GM03348 (cell line): ENCODE measurements at regions not wholly inside any gene's neighbourhood (a gene's known extent, or its start where the extent isn't known, plus 50 kb on each side); places are given as distances from the start of the nearest gene placed in this dataset.
"Not testable (repeated sequence)": the region's sequence is repeated elsewhere in the genome, so short reads cannot be mapped to it uniquely, and the experiment has no call there.

Experiments used
- DNase-seq: peaks from one replicate; pipeline ENCODE4 v3.0.0; 2012; ENCODE audit warnings: low spot score

GRCh38 chr1:83383107-83383506 lies 615.8 kb downstream of the TTLL7 start:
- not testable (repeated sequence) for DNase-seq

DNA sequence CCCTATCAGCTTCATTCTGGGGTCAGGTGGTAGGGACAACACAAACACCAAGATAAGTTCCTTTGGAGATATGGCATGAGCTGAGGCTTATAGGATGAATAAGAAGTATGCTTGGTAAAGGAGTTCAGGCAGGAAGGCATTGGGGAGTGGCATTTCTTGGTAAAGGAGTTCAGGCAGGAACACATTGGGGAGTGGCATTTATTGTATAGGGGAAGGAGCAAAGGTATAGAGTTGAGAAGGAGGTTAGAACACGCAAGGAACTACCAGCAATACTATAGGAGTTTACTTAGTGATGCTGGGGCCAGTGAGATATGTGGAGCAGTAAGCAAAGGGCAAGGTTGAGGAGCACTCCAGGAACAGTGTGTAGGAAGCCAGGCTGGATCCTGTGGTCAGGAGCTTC lies 625.9 kb downstream of the TTLL7 start:
- not testable (repeated sequence) for DNase-seq

DNA sequence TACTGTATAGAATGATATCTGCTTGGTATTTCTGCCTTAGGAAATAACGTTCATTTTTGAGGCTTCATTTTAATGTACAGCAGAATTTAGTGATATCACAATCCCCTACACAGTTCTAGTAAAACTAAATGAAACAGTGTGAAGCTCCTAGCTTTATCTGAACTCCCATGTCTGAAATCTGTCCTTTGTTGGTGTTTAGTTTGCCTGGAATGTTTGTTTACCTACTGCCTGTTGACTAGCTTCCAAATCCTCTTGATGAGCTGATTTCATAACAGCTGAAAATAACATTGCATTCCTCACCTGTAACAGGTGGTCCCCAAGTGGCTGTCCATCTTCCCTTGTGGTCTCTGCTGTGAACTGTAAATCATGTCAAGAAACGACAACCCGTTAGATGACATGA lies 629.1 kb downstream of the TTLL7 start:
- DNase-seq: not testable (repeated sequence)

- DNase-seq: not testable (repeated sequence)
Observed at GRCh38 chr1:83365320-83365719, 633.6 kb downstream of the TTLL7 start.

GRCh38 chr1:83345375-83345774 lies 653.6 kb downstream of the TTLL7 start:
- DNase-seq: not testable (repeated sequence)

- DNase-seq: not testable (repeated sequence)
Observed at GRCh38 chr1:83343767-83344166, 655.2 kb downstream of the TTLL7 start.

- DNase-seq: not testable (repeated sequence)
Observed at GRCh38 chr1:83342995-83343394, 655.9 kb downstream of the TTLL7 start.

GRCh38 chr1:83332308-83332707 lies 666.6 kb downstream of the TTLL7 start:
- not testable (repeated sequence) for DNase-seq

DNA sequence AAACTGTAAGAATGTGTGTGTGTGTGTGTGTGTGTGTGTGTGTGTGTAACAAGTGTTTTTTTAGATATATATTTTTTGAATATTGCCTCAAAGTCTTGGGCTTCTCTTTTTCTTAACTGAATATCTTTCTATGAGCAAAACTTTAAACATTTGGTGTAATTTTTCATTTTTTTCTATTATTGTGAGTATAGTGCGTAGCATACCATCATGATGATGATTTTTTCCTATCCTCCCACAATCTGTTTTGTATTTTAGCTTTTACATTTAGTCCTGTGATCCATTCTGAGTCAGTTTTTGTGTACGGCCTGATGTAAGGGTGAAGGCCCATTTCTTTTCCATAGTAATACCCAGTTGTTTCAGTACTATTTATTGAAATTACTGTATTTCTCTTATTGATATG lies 680.6 kb downstream of the TTLL7 start:
- no peak for DNase-seq

DNA sequence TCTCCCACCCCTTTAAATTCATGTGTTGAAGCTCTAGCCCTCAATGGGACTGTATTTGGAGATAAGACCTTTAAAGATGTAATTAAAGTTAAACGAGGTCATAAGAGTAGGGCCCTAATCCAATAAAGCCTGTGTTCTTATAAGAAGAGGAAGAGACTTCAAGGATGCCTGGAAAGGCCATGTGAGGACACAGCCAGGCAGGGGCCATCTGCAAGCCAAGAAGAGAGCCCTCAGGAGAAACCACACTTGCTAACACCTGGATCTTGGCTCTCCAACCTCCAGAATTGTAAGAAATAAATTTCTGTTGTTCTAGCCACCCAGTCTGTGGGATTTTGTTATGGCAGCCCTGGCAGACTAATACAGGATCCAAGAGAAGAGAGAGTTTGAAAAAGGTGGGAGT lies 683.5 kb downstream of the TTLL7 start:
- DNase-seq: not testable (repeated sequence)

DNA sequence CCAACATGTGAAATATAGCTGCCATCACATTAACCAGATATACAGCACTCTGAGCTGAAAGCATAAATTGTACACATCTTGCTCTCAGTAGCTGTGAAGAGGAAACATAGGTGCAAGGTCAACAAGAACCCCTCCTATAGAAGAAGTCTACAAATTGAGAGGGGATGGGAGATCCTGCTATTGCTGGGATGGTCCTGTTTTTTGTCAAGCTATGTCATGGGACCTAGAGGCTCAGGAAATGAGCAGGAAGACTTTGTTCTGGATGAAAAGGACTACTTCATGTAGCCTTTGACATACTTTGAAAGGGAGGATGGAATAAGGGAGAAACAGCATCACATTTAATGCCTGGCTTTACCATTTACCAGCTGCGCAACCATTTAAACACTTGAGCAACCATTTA lies 688.8 kb downstream of the TTLL7 start:
- DNase-seq: not testable (repeated sequence)

DNA sequence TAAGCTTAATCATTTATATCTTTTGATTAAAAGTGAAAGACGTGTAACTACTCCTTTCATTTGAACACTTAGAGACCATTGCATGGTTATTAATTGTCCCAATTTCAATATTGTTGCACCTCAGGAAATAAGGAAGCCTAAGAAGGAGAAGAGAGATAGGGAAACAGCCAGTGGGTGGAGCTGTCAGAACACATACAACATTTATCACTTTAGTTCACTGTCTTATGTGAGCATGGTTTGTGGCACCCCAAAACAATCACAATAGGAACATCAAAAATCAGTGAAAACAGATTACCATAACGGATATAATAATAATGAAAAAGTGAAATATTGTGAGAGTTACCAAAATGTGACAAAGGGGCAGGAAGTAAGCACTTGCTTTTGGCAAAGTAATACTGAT lies 689.9 kb downstream of the TTLL7 start:
- not testable (repeated sequence) for DNase-seq

GRCh38 chr1:83306811-83307210 lies 692.1 kb downstream of the TTLL7 start:
- DNase-seq: not testable (repeated sequence)

DNA sequence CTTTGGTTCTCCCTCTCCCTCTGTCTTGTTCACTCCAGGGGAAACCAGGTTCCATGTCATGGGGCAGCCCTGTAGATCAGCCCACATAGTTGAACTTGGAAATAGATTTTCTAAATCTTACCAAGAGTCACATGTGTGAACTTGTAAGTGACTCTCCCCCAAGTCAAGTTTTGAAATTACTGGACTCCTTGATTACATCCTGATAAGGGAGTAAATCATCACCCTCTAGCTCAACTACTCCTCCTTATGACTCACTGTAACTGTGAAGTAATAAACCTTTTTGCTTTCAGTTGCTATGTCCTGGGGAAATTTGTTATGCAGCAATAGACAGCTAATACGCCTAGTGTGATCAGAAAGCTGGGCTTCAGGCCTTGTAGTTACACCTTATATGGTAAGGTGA lies 703.3 kb downstream of the TTLL7 start:
- DNase-seq: not testable (repeated sequence)

- DNase-seq: not testable (repeated sequence)
Observed at GRCh38 chr1:83287391-83287790, 711.5 kb downstream of the TTLL7 start.

DNA sequence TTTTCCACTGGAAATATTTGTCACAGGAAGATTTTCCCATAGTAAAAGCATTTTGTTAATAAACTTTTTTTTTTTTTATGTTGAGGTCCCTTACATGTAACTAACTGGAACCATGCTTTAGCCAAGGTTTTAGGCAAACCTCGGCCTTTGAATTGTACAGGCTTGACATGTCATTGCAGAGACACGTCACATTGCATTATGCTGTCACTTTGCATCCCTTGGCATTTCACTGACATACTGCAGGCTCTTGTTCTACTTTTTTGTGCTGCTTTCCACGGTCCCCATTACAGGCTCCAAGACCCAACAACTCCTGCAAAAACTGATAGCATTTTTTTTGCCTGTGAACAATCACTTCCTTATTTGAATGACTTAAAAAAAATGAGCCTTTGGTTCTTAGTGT lies 724.3 kb downstream of the TTLL7 start:
- not testable (repeated sequence) for DNase-seq

- DNase-seq: not testable (repeated sequence)
Observed at GRCh38 chr1:83272484-83272883, 726.4 kb downstream of the TTLL7 start.

DNA sequence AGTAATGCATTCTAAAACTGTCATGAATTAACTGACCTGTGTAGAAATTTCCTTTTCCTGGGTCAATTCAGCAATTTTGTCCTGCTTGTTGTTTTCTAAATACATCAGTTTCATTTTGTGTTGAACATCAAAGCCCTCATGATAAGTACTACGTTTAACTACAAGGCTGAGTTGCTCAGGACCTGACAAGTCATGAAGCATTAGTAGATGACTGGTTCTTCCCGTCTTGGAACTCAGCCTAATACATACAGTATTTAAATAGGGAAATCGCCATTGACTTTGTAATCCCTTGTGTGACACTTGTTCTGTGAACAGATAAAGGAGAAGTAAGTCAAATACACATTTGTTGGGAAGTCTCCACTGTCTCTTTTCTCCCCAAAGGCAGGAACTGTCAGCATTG lies 727.1 kb downstream of the TTLL7 start:
- not testable (repeated sequence) for DNase-seq

DNA sequence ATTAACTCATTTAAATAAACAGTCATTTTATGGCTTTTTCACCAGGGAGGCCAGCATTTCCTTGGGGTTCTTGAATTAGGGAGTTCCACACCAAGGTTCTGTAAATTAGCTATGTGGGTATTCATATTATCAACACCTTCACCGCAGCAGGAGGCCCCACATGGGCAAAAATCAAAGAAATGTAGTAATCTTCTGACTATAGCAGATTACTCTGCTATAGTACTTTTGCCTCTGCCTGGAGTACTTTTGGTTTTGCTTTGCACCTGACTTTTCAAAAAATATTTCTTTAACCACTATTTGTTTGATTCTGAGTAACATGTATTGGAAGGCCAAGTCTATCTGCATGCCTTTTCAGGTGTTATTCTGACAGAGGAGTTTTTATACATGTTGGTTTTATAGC lies 728.1 kb downstream of the TTLL7 start:
- not testable (repeated sequence) for DNase-seq

GRCh38 chr1:83263808-83264207 lies 735.1 kb downstream of the TTLL7 start:
- not testable (repeated sequence) for DNase-seq

GRCh38 chr1:83251687-83252086 lies 747.2 kb downstream of the TTLL7 start:
- DNase-seq: not testable (repeated sequence)

GRCh38 chr1:83246780-83247179 lies 752.2 kb downstream of the TTLL7 start:
- not testable (repeated sequence) for DNase-seq

- not testable (repeated sequence) for DNase-seq
Observed at GRCh38 chr1:83244832-83245231, 754.1 kb downstream of the TTLL7 start.

- DNase-seq: not testable (repeated sequence)
Observed at GRCh38 chr1:83239568-83239967, 759.4 kb downstream of the TTLL7 start.

- not testable (repeated sequence) for DNase-seq
Observed at GRCh38 chr1:83238654-83239053, 760.3 kb downstream of the TTLL7 start.
